ENCODE measurements at regions not wholly inside any gene's neighbourhood (a gene's known extent, or its start where the extent isn't known, plus 50 kb on each side); places are given as distances from the start of the nearest gene placed in this dataset.

DNA sequence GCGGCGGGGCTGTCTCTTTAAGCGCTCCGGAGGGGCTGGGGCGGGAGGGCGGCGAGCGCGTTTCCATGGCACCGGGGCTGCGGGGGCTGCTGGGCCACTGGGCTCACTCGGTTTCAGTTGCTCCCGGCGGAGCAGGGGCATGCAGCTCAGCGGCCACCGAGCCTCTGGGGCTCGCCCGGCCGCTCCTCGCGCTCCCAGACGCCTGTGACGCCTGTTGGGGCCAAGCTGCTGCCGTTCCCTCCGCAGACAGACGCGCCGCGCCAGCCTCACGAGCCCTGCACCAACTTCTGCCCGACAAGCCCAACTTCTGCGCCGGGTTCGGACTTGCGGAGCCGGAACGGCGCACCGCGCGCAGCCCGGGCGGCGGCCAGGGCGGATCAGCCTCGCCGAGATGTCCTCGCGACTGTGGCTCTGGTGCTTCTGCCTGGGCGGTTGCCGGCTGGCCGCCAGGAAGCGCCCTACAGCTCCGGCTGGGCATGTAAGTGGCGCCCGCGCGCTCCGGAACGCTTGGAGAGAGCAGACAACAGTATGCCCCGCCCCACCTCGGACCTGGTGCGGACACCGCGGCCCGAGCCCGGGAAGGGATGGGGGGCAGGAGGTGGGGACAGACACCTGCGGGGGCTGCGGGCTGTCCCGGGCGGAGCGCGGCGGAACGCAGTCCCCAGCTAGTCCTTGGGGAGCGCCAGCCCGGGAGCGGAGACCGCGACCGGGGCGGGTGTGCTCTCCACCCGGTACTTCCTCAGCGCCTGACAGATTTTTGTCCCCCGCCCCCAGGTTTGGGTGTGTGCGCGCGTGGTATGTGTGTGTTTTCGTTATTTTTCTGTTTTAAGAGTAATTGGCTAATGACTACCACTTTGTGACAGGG lies 154.1 kb upstream of the GOLIM4 start (continued):
- TF ChIP-seq REST (IDR thresholded peaks at IDR 0.05; ENCODE audit: low read depth, low read length): no peak
- TF ChIP-seq SMC3 (IDR thresholded peaks at IDR 0.05; ENCODE audit: low read depth, low read length): peak; percentile 28; the same call in 1 of the 2 replicates

GRCh38 chr3:168249205-168249549 lies 153.5 kb upstream of the GOLIM4 start:
- no peak overlapping the region for H3K9ac ChIP-seq
- DNase-seq: no peak
- CTCF ChIA-PET: interaction anchor here (0.9 to 3.7 kb wide), 8 partner anchors 10 to 598 kb away, joined by 3 to 20 read pairs (median 4); no protein-coding TSS in a partner anchor

GRCh38 chr3:168248383-168249204 lies 152.9 kb upstream of the GOLIM4 start:
- Histone ChIP-seq H3K4me3 (ENCODE audit: low read depth in 2 of 2, low read length in 1 of 2) (peak overlapping the region; percentile 55 to 68), H3K9me3 (no peaks in the 10 kb centered on the region), H3K9ac (no peak overlapping the region), H3K36me3 (replicated peaks in 1 of 2; ENCODE audit: control insufficient read depth in 1 of 2, insufficient read depth in 2 of 2, low read length in 1 of 2) (no peaks in the 10 kb centered on the region), H3K79me2 (ENCODE audit: insufficient read depth) (no peaks in the 10 kb centered on the region), H2AFZ (ENCODE audit: low read depth) (peak overlapping the region; percentile 82; the same call in 1 of the 2 replicates), H3K9me2 (no peaks in the 10 kb centered on the region), H4K20me1 (ENCODE audit: insufficient read depth) (no peaks in the 10 kb centered on the region), H3F3A (replicated peaks; ENCODE audit: insufficient read depth) (peaks cover 3% of the 10 kb centered on the region), H3K4me1 (ENCODE audit: control insufficient read depth in 1 of 2, insufficient read depth in 2 of 2, low read depth in 1 of 2, low read length in 1 of 2) (peaks cover 0 to 2% of the 10 kb centered on the region in 2 experiments; a peak in 1 of 4 replicates), H3K27me3 (ENCODE audit: insufficient read depth) (peaks cover 28% of the 10 kb centered on the region), H3K4me2 (peak overlapping the region; percentile 94), H3K27ac (ENCODE audit: low read depth in 2 of 2, low read length in 1 of 2) (peak overlapping the region in 1 of 2 experiments; percentile 79; a peak in 2 of 4 replicates)
- 1% methylated on average over 27 of the region's 27 CpGs for WGBS (ENCODE audit: low lambda C conversion rate)
- ChIA-PET CTCF (interaction anchor here (0.9 to 3.7 kb wide), 8 partner anchors 11 to 599 kb away, joined by 3 to 20 read pairs (median 3); no protein-coding TSS in a partner anchor), POLR2A (interaction anchor here (0.7 to 1.2 kb wide), 4 partner anchors 11 to 306 kb away, joined by 3 to 6 read pairs (median 4); no protein-coding TSS in a partner anchor)
- peak; percentile 72 for DNase-seq
- TF ChIP-seq RCOR1 (IDR thresholded peaks at IDR 0.05; ENCODE audit: low read length): no peak
- TF ChIP-seq, protein P1, sequence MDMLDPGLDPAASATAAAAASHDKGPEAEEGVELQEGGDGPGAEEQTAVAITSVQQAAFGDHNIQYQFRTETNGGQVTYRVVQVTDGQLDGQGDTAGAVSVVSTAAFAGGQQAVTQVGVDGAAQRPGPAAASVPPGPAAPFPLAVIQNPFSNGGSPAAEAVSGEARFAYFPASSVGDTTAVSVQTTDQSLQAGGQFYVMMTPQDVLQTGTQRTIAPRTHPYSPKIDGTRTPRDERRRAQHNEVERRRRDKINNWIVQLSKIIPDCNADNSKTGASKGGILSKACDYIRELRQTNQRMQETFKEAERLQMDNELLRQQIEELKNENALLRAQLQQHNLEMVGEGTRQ (IDR thresholded peaks at IDR 0.05; ENCODE audit: borderline replicate concordance, low read depth, low read length): no peak
- TF ChIP-seq EP300 (IDR thresholded peaks at IDR 0.05; ENCODE audit: borderline replicate concordance in 1 of 2, low read depth in 1 of 2, low read length in 1 of 2): peak in 1 of 2 experiments; percentile 11; a peak in 1 of 4 replicates
- no peak for TF ChIP-seq MEF2A (IDR thresholded peaks at IDR 0.05; ENCODE audit: borderline replicate concordance, low read depth)
- no peak for TF ChIP-seq POLR2AphosphoS5 (IDR thresholded peaks at IDR 0.05; ENCODE audit: low read depth, low read length)
- no peak for TF ChIP-seq JUND (IDR thresholded peaks at IDR 0.05)
- TF ChIP-seq TCF12 (IDR thresholded peaks at IDR 0.05): no peak
- TF ChIP-seq TAF1 (IDR thresholded peaks at IDR 0.05; ENCODE audit: borderline replicate concordance, low read depth, low read length): no peak
- TF ChIP-seq NFIC (IDR thresholded peaks at IDR 0.05; ENCODE audit: borderline replicate concordance): no peak
- TF ChIP-seq, protein P2, sequence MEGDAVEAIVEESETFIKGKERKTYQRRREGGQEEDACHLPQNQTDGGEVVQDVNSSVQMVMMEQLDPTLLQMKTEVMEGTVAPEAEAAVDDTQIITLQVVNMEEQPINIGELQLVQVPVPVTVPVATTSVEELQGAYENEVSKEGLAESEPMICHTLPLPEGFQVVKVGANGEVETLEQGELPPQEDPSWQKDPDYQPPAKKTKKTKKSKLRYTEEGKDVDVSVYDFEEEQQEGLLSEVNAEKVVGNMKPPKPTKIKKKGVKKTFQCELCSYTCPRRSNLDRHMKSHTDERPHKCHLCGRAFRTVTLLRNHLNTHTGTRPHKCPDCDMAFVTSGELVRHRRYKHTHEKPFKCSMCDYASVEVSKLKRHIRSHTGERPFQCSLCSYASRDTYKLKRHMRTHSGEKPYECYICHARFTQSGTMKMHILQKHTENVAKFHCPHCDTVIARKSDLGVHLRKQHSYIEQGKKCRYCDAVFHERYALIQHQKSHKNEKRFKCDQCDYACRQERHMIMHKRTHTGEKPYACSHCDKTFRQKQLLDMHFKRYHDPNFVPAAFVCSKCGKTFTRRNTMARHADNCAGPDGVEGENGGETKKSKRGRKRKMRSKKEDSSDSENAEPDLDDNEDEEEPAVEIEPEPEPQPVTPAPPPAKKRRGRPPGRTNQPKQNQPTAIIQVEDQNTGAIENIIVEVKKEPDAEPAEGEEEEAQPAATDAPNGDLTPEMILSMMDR (IDR thresholded peaks at IDR 0.05): no peak
- TF ChIP-seq RAD21 (IDR thresholded peaks at IDR 0.05; ENCODE audit: low read length): no peak
- TF ChIP-seq NRF1 (IDR thresholded peaks at IDR 0.05; ENCODE audit: low read depth, low read length): no peak
- TF ChIP-seq SIN3A (IDR thresholded peaks at IDR 0.05; ENCODE audit: borderline replicate concordance, low read depth, low read length): no peak

More at GRCh38 chr3:168249205-168249549, 153.5 kb upstream of the GOLIM4 start:
- Histone ChIP-seq H3K36me3 (replicated peaks in 1 of 2; ENCODE audit: control insufficient read depth in 1 of 2, insufficient read depth in 2 of 2, low read length in 1 of 2) (no peaks in the 10 kb centered on the region), H3K4me1 (ENCODE audit: control insufficient read depth in 1 of 2, insufficient read depth in 2 of 2, low read depth in 1 of 2, low read length in 1 of 2) (peaks cover 0 to 2% of the 10 kb centered on the region in 2 experiments; a peak in 1 of 4 replicates), H3K4me3 (ENCODE audit: low read depth in 2 of 2, low read length in 1 of 2) (peak overlapping the region; percentile 55 to 68), H3F3A (replicated peaks; ENCODE audit: insufficient read depth) (peaks cover 3% of the 10 kb centered on the region), H3K9me3 (no peaks in the 10 kb centered on the region), H4K20me1 (ENCODE audit: insufficient read depth) (no peaks in the 10 kb centered on the region), H3K9me2 (no peaks in the 10 kb centered on the region), H3K27ac (ENCODE audit: low read depth in 2 of 2, low read length in 1 of 2) (peak overlapping the region in 1 of 2 experiments; percentile 79; a peak in 2 of 4 replicates), H3K79me2 (ENCODE audit: insufficient read depth) (no peaks in the 10 kb centered on the region), H2AFZ (ENCODE audit: low read depth) (peak overlapping the region; percentile 82; the same call in 1 of the 2 replicates), H3K27me3 (ENCODE audit: insufficient read depth) (peaks cover 28% of the 10 kb centered on the region), H3K4me2 (peak overlapping the region; percentile 94)
- 0% methylated on average over 6 of the region's 16 CpGs for WGBS (ENCODE audit: low lambda C conversion rate)
- no peak for TF ChIP-seq RXRA (IDR thresholded peaks at IDR 0.05; ENCODE audit: borderline replicate concordance, low read depth)
- TF ChIP-seq FOXJ3 (CRISPR knock-in tag; IDR thresholded peaks at IDR 0.05): no peak
- TF ChIP-seq POLR2AphosphoS5 (IDR thresholded peaks at IDR 0.05; ENCODE audit: low read depth, low read length): no peak
- POLR2A ChIA-PET: interaction anchor here (1.0 to 1.2 kb wide), 3 partner anchors 10 to 41 kb away, joined by 3 to 4 read pairs (median 4); no protein-coding TSS in a partner anchor

Measured in SK-N-SH (cell line).